Inflammatory macrophage treated with lipopolysaccharide for 1 hour (primary cell): ENCODE measurements at regions not wholly inside any gene's neighbourhood (a gene's known extent, or its start where the extent isn't known, plus 50 kb on each side); places are given as distances from the start of the nearest gene placed in this dataset.

Experiments
- DNase-seq, 2 donors: peaks; one replicate each; pipeline ENCODE4 v3.0.0-alpha.2; 2020 to 2022

DNA sequence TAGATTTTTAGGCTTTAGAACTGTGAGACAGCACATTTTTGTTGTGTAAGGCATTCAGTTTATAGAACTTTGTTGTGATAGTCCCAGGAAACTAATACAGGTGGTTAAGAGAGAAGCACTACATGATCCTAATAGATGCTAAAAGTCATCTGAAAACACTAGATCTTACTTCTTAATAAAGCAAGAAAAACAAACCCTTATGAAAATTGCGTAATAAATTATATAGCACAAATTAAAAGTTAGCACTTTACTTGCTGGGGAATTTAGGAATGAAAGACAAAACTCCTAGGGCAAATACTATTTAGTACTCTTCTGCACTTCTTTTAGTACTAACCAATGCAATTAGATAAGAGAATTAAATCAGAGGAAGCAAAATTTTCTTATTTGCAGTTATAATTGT lies 163.3 kb upstream of the SHISA6 start:
- no peak for DNase-seq

DNA sequence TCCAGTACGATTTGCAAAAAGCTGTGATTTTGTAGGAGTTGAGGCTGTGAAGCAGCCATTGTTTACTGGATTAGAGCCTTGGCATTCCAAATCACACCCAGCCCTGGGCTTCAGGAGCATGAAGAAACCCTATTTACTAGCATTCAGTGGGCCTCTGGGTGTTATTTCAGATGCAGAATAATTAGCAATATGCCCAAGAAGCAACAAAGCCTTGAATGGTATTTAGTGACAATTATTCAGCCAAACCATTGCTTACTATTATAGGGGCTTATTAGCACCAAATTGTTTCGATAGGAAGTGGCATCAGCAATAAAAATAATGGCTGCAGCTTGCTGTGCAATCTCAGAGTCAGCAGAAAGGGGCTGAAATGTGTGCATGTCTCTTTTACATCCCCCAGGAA lies 166.6 kb upstream of the SHISA6 start:
- DNase-seq = no peak

DNA sequence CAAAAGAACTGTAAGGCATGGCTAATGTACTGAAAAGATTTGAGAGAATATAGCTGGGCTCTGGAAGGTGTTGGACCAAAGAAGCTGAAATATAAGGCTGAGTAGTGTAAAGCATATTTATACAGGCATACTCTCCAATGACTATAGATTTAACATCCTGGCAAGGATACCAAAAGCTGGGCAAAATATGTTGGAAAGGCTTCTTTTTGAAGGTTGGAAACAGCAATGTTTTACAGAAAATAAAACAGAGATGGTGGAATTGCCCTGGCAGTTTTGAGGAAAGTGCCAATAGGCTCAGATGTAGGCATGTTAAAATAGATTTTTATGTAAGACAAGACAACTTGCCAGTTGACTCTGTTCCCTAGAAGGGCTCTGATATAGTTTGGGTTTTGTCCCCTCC lies 184.1 kb upstream of the SHISA6 start:
- no peak for DNase-seq

DNA sequence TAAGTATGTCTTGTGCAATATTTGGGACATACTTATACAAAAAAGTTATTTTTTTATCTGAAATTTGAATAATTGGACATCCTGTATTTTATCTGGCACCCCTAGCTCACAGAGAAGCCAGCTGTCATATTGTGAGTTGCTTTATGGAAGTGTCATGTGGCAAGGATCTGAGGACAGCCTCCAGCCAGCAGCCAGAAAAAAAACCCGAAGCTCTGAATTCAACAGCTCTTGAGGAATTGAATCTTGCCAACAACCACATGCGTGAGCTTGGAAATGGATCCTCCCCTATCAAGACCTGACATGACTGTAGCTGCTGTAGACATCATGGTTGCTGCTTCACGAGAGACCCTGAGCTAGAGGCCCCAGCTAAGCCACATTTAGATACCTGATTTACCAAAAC lies 187.2 kb upstream of the SHISA6 start:
- DNase-seq = no peak

DNA sequence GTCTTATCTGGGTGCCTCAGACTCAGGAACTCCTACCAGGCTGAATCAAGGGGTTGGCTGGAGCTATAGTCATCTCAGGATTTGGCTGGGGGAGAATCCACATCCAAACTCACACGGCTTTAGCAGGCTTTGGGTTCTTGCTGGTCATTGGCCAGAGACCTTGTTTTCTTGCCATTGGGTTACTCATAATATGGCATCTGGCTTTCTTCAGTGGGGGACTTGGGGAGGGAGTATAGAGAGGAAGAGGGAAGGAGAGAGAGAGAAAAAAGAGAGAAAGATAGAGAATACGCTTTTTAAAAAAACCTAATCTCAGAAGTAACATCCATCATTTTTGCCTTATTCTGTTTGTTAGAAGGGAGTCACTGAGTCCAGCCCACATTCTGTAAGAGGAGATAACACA lies 191.5 kb upstream of the SHISA6 start:
- DNase-seq = no peak

DNA sequence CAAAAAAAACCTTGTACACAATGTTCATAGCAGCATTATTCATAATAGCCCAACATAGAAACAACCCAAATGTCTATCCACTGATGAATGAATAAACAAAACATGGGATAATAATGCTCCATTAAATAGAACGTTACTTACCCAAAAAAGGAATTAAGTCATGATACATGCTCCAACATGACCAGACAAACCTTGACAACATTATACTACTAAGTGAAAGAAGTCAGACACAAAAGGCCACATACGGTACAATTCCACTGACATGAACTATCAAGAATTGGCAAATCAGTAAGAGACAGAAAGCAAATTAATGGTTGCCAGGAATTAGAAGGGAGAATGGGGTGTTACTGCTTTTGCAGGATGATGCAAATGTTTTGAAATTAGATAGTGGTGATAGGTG lies 193.8 kb upstream of the SHISA6 start:
- DNase-seq = no peak

DNA sequence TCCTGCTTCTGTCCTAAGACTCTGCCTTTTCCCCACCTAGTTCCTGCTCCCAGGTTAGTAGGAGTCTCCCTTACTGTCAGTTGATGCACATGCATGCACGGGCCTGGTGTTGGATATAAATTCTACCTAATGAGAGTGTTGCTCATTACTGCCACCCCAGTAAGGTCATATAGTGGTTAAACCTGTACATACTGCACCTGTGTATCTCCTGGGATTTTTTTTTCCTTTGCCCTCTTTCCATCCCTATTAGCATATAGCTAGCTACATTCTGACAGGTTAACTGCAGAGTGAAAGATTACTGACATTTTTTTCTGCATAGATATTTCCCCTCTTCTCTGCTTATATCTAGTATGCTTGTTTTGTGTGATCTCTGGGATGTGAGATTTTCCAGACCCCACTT lies 201.5 kb upstream of the PIRT start:
- DNase-seq = no peak

DNA sequence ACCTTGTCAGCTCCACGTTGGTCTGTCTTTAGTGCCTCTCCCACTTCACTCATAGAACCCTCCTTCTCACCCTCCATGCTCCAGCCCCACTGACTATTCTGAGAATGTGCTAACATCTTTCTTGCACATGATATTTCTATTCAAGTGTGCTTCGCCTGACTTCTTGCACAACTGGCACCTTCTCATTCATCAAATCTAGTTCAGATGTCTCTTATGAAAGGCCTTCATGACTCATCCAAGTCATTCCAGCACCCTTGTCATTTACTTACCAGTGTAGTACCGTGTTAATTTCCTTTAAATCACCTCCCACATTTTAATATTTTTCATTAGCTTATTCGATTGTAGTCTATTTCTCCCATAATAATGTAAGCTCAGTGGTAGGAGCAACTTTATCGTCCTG lies 197.8 kb upstream of the PIRT start:
- DNase-seq = no peak

DNA sequence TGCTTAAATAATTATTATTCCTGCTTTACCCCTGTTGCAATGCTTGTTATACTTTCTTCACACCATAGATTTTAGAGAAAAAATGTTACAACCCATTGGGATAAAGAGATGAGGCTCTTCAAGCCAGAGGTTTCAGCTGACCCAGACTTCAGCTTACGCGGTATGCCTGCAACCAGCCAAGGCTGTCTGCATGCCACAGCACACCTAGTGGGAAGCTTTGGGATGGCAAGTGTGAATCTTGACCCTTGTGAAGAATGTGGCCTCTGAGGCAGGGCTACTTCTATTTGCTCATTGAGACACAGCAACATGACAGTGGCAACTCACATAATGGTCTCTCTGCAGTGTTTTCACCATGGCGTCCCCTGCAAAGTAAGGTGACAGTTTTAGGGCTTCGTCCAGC lies 193.9 kb upstream of the PIRT start:
- DNase-seq = no peak

DNA sequence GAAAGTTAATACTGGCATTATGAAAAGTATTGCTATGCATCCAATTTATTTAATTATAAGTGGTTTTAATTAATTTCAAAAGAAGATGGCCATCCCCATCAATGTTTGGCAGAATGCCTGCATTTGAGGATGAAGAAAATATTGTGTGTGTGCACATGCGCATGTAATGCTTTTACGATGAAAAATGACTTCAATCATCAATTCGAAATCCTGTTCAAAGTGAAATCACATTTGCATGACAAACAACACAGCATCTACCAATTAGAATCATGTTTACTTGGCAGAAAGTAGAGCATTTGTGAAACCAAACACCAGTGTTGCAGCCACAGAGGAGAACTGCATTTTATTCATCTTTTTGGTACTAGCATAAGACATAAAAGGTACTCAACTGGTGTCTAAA lies 191.9 kb upstream of the PIRT start:
- no peak for DNase-seq

DNA sequence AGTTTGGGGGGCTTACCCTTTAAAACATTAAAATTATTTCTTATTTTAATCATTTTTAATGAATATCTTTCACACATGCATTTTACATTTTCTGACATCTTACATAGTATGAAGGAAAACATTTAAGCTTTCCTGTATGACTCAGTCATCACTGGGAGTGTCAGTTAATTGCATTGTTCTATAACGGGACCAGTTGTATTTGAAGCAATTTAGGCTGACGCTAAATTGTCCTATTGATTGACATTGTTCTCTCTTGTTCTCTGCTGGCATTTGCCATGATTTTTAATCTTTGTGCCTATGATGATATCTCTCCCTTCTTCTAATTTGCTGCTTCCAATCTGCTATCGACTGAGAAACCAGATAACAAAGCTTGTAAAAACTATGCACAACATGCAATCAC lies 190.5 kb upstream of the PIRT start:
- no peak for DNase-seq

DNA sequence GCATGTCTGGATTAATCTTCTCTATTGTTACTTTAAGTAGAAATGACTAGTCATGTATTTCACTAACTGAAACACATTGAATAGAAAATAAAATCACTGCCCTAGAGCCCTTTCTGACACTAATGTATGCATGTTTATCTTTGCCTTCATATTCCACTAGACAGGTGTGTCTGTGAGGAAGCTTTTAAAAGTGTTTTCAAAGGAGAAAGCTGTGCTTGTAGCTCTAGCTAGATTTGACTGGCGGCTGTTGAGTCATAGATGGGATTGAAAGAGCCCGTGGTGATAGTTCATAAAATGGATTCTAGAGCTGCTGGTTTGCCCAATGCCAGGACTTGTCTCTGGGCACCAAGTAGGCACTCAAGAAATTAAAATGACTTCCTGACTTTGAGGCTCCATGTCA lies 189.0 kb upstream of the PIRT start:
- no peak for DNase-seq

DNA sequence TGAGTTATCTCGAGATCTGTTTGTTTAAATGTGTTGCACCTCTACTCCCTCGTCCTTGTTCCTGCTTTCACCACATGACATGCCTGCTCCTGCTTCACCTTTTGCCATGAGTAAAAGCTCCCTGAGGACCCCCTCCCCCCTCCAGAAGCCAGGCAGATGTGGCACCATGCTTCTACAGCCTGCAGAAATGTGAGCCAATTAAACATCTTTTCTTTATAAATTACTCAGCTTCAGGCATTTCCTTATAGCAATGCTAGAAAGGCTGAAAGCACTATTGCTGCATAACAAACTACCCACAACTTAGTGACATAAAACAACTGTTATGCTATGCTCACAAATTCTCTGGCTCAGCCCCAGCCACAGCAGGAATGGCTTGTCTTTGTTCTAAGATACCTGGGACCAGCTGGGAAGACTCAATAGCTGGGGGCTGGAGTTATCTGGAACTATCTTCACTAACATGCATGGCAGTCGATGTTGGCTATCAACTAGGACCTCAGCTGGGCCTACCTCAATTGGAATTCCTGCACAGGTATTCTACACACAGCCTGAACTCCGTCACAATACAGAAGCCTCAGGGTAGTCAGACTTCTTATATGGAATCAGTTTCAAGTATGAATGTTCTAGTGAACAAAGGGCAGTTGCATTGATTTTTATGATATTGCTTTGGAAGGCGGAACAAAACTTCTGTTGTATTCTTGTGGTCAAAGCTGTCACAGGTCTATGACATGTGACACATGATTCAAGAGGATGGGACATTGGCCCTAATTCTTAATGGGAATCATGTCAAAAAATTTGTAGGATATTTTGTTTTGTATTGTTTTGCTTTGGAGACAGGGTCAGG lies 186.0 kb upstream of the PIRT start:
- DNase-seq = no peak

DNA sequence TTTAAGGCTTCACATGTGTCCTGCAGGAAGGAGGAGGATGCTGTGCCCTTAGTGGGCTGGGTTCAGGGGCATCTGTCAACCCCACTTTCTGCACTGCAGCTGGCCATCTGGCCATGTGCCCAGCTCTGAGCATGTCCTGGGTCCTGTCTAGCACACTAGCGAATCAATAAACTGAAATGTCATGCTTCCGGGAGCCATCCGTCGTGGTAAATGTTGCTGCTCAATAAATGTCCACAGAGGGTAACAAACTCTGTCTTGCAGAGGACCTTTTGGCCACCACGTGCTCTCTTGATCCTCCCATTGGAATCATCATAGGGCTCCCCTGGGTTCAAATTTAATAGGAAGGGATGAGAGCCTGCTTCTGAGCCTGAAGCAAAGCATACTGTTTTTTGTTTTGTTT lies 168.6 kb upstream of the PIRT start:
- no peak for DNase-seq

DNA sequence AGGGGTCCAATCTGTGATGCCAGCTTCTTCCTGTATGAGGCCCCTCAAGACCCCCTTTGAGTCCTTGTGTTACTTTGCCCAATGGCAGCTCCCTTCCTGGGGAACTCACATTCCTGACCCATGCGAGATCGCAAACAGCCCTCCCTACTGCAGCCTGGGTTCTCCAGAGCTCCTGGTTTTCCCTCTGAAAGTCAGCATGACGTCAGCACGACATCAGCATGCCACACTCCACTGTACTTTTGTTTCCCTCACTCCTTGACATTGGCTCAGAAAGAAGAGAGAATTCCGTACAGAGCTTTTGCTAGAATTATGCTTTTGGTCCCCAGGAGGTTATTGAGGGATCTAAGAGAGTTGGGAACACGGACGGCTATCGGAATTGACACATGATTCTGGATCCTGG lies 168.1 kb upstream of the PIRT start:
- DNase-seq = no peak

DNA sequence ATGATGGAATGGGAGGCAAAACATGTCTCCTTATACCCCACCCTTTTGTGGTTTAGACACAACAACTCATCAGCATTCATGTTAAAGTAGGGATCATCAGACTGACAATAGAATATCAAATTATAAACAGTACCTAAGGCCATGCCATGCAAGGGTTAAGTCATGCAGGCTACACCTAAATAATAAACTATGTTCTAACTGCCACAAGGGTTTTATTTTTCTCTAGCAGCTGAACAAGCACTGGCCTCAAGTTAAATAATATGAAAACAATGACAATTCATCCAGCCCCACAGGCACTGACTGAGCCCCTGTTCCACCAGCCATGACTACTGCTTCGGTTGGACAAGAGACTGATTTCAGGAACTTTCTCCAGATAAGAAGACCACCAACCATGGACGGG lies 164.5 kb upstream of the PIRT start:
- DNase-seq = no peak

DNA sequence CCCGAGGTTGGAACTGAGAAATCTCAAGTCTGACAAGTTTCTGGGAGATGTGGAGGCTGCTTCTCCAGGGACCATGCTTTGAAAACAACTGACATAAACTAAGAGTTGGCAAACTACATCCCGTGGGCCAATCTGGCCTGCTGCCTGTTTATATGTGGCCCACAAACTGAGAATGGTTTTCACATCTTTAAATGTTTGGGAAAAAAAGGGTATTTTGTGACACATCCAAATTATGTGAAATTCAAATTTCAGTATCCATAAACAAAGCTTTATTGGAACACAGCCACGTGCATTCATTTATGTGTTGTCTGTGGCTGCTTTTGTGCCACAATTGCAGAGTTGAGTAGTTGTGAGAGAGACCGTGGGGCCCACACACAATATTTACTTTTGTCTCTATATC lies 163.8 kb upstream of the PIRT start:
- DNase-seq = no peak

DNA sequence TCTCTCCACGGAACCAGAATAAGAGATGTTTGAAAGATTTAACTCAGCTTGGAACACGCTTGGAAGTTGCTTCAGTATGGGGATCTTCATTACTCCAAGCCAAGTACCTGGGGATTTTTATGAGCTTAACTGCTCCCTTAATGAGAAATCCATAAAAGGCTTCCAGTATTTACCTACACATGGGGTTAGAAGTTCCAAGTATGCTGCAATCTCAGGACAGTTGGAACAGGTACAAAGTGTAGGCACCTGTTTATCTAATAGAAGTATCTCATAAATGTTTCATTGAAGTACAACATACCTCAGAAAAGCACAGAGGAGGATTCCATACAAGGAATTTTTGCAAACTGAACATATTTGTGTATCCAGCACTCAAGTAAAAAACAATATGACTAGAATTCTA lies 161.6 kb upstream of the PIRT start:
- DNase-seq = no peak

DNA sequence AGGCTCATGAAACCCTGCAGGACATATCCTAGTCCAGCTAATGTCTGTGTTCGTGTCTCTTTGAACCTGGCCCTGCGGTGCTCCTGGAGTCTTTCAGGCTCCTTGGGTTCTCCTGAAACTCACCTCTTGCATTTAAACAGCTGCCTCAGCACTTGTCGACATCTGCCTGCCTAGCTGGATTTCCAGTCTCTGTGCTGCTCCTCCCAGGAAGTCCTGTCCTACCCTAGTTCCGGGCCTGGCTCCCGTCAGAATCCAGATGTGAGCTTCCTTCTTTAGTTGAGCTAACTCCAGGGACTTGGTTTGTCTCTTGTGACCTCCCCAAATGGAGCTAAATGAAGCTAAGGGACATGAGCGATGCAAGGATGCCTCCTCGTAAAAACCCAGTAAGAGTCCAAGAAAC lies 155.2 kb upstream of the PIRT start:
- no peak for DNase-seq

DNA sequence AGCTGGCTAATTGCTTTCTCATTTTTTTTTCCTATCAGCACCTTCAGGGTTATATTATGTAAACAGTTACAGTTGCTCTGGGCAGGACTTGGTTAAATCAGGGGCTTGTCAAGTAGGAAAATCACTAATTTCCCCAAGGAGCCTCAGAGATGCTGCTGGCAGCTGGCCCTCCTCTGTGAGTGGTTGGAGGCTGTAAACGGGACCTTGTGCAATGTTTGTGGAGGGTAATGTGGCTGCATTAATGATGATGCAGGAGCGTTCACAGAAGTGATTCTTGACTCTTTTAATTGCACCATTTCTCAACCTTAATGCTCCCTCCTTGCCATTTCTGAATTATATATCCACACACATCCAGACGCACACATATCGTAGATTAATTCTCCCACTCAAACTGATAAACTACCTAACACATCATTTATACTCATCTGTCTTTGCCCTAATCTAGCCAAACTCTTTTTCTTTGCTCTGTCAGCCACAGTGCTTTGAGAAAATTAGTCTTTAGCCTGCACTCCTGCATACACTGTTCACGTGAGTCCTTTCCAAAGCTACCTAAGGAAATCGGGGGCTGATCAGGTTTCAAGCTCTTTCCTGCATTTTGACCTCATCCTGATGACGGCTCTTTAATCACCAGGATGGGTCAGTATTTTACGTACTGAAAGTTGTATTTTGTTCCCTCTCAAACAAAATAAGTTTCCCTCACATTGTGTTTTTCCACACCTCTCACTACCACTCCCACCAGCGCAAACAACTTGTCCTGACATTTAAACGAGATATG lies 154.4 kb upstream of the PIRT start:
- no peak for DNase-seq

DNA sequence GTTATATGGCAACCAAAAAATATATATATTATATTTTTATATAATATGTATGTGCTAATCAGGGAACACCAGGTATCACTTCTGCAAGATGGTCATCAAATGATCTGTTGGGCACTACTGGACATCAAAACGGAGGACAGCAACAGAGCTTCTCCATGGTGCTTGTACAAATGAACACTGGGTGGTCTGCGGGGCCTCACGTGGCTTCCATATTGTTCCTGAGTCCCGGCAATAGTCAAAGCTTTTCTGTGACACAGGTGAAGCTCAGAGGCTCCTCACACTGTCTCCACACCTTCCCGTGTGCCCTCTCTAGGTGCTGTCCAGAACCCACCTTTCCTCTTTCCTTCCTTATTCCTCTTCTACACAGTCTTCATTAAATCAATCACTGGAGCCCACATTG lies 149.9 kb upstream of the PIRT start:
- DNase-seq = no peak

DNA sequence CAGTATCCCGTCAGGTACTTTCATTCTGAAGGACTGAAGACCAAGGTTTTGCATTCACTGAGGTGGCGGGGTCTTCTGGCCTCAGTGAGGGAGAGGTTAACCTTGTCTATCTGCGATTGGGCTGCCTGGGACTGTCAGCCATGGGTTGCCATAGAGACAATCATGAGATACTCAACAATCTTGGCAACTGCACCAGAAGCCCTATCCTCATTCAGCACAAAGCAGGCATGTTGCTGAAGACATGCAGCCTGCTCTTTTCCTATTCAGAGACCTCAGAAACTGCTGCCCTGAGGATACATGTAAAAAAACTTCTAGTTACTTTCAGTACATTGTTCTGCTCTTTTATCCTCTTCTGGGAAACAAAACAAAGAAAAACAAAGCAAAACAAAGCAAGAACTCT lies 146.3 kb upstream of the PIRT start:
- no peak for DNase-seq

DNA sequence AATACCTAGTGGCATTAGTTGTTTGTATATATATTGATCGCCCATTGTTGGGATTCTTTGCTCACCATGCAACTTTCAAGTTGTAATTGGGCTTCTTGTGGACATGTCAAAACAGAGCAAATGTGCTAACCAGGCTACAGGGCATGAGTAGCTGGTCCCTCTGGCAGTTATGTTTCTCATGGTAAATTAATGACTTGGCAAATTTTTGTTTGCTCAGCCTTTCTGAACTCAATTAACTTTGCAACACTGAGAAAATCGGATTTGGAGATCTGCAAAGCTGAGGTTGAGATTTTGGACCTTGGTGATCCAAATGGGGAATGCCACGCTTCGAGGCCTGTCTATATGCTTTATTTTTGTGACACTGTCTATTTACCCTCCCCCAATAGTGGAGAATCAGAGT lies 138.5 kb upstream of the PIRT start:
- no peak for DNase-seq

DNA sequence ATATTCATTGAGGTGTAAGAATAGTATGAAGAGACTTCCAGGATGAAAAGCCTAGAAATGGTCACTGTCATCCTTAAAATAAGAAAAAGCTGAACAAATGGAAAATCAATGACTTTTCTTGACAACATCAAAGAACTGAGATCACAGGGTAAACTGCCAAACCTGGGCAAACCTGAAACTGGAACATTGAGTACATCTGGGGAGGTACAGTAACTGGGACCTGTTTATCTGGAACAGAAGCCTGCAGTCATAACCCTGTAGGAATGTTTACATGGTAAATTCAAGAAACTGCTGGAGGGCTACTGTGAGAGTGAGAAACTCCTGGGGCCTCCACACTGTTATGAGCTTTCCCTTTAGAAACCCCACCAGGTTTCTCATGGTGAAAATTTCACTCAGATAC lies 130.1 kb upstream of the PIRT start:
- DNase-seq = no peak

DNA sequence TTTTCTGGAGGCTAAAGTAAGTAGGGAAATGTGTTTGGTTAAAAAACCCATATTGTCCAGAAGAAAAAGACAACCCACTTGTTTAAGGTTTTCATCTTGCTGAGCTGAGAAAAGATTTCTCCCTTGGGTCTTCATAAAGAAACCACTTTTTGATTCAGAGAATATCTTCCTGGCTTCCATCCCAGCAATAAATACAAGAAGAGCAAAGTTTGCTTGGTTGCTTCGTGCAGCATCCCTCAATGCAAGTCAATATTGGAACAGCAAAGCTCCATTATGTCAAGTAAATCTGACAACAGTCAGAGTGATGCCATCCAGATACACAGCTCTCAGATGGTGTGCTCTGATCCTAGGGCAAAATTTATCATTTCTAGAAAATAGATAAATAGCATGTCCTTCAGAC lies 118.9 kb upstream of the PIRT start:
- DNase-seq = no peak
